ENCODE measurements at regions not wholly inside any gene's neighbourhood (a gene's known extent, or its start where the extent isn't known, plus 50 kb on each side); places are given as distances from the start of the nearest gene placed in this dataset.
"Not testable (repeated sequence)": the region's sequence is repeated elsewhere in the genome, so short reads cannot be mapped to it uniquely, and the experiment has no call there.

DNA sequence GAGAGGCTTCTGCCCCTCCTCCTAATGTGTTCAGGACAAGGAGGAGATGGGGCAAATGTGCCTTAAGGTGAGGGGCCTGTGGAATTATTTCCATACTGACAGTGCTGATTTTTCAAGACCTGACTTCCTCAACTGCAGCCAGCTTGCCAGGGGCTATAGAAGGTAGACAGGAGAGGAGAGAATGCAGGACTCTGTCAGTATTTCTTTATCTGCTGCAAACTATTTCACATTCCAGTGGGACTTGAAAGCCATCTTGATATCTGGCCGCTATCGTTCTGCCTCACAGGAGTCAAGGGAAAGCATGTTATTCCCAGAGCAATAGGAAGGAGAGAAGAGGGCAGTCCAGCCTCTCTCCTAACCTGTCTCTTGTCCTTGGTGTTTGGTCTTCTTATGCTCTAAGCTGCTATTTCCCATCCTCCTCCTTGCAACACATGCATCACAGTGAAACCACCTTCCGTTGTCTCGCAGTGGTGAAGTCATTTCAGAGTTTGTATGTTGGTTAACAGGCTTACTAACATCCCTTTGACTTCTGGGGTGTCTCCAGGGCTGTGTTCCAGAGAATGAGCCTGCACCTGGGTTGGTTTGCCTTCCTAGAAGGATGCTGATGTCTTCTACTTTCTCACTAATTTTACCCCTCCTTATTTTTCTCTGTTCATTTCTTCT lies 95.1 kb upstream of the MRPS22 start:
- DNase-seq = no peak

GRCh38 chr3:139251529-139251928 lies 92.3 kb upstream of the MRPS22 start:
- no peak for DNase-seq

DNA sequence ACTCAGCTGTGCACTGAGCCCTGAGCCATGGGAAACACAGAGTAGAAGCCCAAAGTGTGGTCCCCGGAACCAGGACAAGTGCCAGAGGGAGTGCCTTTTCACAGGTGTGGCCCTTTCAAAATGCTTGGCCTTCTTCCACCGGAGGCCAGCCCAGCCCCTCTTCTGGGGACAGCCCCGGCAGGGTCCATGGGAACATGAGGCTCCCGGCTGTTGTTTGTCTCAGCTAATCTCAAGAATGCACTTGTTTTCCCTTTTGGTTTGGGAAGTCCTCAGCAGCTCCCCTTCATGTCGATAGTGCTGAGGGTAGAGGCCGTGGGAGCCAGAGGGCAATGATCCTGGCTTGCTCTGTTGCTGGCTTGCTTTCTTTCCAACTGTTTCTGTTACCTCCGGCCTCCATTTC lies 91.1 kb upstream of the MRPS22 start:
- DNase-seq = no peak

DNA sequence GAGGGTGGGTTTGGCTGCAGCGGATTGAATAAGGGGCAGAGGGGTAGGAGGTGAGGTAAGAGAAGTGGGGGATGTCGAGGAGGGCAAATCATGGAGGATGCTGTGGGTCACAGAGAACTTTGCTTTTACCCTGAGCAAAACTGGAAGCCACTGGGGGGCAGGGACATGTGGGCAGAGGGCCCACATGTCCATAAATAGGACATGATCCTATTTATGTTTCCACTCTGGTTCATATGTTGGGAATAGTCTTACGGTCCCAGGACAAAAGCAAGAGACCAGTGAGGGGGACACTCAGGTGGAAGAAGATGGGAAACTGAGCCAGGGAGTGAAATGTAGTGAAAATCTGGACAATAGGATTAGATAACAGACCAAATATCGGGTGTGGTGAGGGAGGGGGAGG lies 85.5 kb upstream of the MRPS22 start:
- no peak for DNase-seq

- DNase-seq = no peak
Measured at GRCh38 chr3:139259398-139259797, 84.4 kb upstream of the MRPS22 start.

- no peak for DNase-seq
Measured at GRCh38 chr3:139260041-139260486, 83.8 kb upstream of the MRPS22 start.

GRCh38 chr3:139260793-139261736 lies 82.8 kb upstream of the MRPS22 start:
- DNase-seq = no peak

DNA sequence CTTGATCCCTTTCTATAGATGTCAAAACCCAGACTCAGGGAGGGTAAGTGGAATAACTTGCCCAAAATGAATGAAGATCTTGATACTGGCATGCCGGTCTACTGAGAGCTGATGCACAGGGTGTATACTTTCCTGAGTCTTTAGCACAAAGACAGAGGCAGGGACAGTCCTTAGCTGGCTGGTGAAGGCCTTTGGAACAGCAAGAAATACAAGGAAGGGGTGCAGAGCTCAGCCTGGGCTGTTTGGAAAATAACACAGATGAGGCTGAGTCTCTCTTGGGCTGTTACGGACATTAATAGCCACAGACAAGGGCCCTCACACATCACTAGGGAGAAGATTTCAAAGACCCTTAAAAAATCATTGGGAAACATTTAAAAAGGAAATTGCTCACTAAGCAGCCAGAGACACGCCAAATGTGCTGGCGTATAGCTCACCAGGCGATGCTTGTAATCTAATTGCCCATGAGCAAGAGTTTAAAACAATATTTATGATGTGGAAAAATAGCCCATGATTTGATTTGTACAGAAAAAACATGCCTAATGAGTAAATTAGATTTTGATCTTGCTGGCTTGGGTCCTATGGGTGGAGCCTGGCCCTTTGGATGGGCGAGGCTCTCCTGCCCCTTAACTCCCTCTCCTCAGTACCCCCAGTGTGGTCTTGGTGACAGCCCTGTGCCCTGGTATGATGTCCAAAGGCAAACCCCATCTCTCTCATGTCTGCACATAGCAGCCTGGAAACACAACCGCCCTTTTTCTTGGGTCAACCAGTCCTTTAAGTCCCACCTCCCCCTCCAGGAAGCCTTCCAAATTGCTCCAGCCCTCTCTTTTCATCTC lies 81.8 kb upstream of the MRPS22 start:
- DNase-seq = no peak

- no peak for DNase-seq
Measured at GRCh38 chr3:139263798-139264197, 80.0 kb upstream of the MRPS22 start.

- no peak for DNase-seq
Measured at GRCh38 chr3:139264375-139264774, 79.4 kb upstream of the MRPS22 start.

GRCh38 chr3:139265131-139266016 lies 78.4 kb upstream of the MRPS22 start:
- no peak for DNase-seq

GRCh38 chr3:139267300-139268246 lies 76.2 kb upstream of the MRPS22 start:
- no peak for DNase-seq

- DNase-seq = no peak
Measured at GRCh38 chr3:139269984-139270383, 73.8 kb upstream of the MRPS22 start.

DNA sequence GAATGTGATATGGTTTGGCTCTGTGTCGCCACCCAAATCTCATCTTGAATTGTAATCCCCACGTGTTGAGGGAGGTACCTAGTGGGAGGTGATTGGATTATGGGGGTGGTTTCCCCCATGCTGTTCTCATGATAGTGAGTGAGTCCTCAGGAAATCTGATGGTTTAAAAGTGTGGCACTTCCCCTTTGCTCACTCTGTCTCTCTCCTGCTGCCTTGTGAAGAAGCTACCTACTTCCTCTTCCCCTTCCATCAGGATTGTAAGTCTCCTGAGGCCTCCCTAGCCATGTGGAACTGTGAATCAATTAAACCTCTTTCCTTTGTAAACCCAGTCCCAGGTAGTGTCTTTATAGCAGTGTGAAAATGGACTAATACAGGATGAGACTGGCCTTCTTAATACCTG lies 73.2 kb upstream of the MRPS22 start:
- not testable (repeated sequence) for DNase-seq

GRCh38 chr3:139280027-139280671 lies 63.7 kb upstream of the MRPS22 start:
- DNase-seq = no peak

GRCh38 chr3:139281096-139281495 lies 62.7 kb upstream of the MRPS22 start:
- no peak for DNase-seq

- DNase-seq = no peak
Measured at GRCh38 chr3:139281522-139282196, 62.2 kb upstream of the MRPS22 start.

DNA sequence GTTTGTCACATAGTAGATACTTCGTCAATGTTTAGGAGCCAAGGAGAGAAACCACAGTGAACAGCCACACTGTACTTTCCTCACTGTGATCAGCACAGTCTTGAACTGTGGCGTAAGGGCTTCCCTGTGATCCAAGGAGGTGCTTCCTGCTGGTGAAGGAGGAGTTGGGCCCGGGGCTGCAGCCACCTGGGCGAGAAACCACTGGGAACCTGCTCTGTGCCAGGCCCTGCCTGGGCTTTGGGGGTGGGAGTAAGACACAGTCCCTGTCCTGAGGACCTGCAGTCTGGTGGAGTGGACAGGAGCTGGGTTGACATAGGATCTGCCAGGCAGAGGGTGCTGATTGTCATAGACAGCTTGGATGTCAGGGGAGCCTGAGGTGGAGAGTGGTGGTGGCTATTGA lies 60.5 kb upstream of the MRPS22 start:
- DNase-seq = no peak

DNA sequence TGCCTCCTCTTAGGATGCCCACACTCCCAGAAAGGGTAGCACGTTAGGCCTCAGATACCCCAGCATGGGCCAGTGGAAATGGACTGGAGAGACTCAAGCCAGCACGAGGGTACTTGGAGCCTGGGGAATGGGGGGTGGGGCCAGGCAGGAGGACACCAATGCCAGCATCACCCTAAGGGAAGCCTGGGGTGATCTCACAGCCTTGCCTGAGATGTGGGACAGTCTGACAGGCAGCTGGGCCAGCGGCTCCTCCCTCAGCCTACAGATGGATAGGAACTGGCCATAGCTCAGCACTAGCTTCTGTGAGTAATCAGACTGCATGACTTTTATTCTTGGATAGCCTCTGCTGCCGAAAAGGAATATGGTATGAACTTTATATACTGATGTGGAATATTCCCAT lies 59.6 kb upstream of the MRPS22 start:
- DNase-seq = no peak

GRCh38 chr3:139285691-139286090 lies 58.1 kb upstream of the MRPS22 start:
- DNase-seq = no peak

Data from NK-92 treated with Interleukin-12 subunit alpha and Interleukin-12 subunit beta, amount 100 ng/mL, for 24 hours (cell line).